ENCODE measurements at regions not wholly inside any gene's neighbourhood (a gene's known extent, or its start where the extent isn't known, plus 50 kb on each side); places are given as distances from the start of the nearest gene placed in this dataset.

GRCh38 chr2:107024269-107024668, 138.3 kb upstream of the ST6GAL2 start:
- DNase-seq (ENCODE audit: extremely low read depth, insufficient read length) = no peak
- Histone ChIP-seq H3K27me3 (replicated peaks; ENCODE audit: control insufficient read depth, insufficient read depth, low read length) (no peaks in the 10 kb centered on the region), H3K4me3 (replicated peaks; ENCODE audit: low read depth, low read length) (no peak overlapping the region), H3K36me3 (ENCODE audit: control insufficient read depth, insufficient read depth, low read length) (no peaks in the 10 kb centered on the region)
- TF ChIP-seq CTCF (IDR thresholded peaks at IDR 0.05; ENCODE audit: insufficient read depth, low read length, poor library complexity, severe bottlenecking) = no peak

- Histone ChIP-seq H3K27me3 (replicated peaks; ENCODE audit: control insufficient read depth, insufficient read depth, low read length) (no peaks in the 10 kb centered on the region), H3K4me3 (replicated peaks; ENCODE audit: low read depth, low read length) (no peak overlapping the region), H3K36me3 (ENCODE audit: control insufficient read depth, insufficient read depth, low read length) (no peaks in the 10 kb centered on the region)
- no peak for TF ChIP-seq CTCF (IDR thresholded peaks at IDR 0.05; ENCODE audit: insufficient read depth, low read length, poor library complexity, severe bottlenecking)
- DNase-seq (ENCODE audit: extremely low read depth, insufficient read length) = no peak
Measured at GRCh38 chr2:107025291-107025857, 139.4 kb upstream of the ST6GAL2 start.

GRCh38 chr2:107025869-107026380, 140.0 kb upstream of the ST6GAL2 start:
- no peak overlapping the region for H3K4me3 ChIP-seq (replicated peaks; ENCODE audit: low read depth, low read length)
- TF ChIP-seq CTCF (IDR thresholded peaks at IDR 0.05; ENCODE audit: insufficient read depth, low read length, poor library complexity, severe bottlenecking) = no peak
- no peaks in the 10 kb centered on the region for H3K27me3 ChIP-seq (replicated peaks; ENCODE audit: control insufficient read depth, insufficient read depth, low read length)
- no peak for DNase-seq (ENCODE audit: extremely low read depth, insufficient read length)
- no peaks in the 10 kb centered on the region for H3K36me3 ChIP-seq (ENCODE audit: control insufficient read depth, insufficient read depth, low read length)

GRCh38 chr2:107027205-107027604, 141.2 kb upstream of the ST6GAL2 start:
- no peak overlapping the region for H3K4me3 ChIP-seq (replicated peaks; ENCODE audit: low read depth, low read length)
- H3K36me3 ChIP-seq (ENCODE audit: control insufficient read depth, insufficient read depth, low read length) = no peaks in the 10 kb centered on the region
- TF ChIP-seq CTCF (IDR thresholded peaks at IDR 0.05; ENCODE audit: insufficient read depth, low read length, poor library complexity, severe bottlenecking) = no peak
- DNase-seq (ENCODE audit: extremely low read depth, insufficient read length) = no peak
- no peaks in the 10 kb centered on the region for H3K27me3 ChIP-seq (replicated peaks; ENCODE audit: control insufficient read depth, insufficient read depth, low read length)

GRCh38 chr2:107027810-107028209, 141.8 kb upstream of the ST6GAL2 start:
- no peak for DNase-seq (ENCODE audit: extremely low read depth, insufficient read length)
- H3K4me3 ChIP-seq (replicated peaks; ENCODE audit: low read depth, low read length) = no peak overlapping the region
- no peaks in the 10 kb centered on the region for H3K27me3 ChIP-seq (replicated peaks; ENCODE audit: control insufficient read depth, insufficient read depth, low read length)
- no peaks in the 10 kb centered on the region for H3K36me3 ChIP-seq (ENCODE audit: control insufficient read depth, insufficient read depth, low read length)
- no peak for TF ChIP-seq CTCF (IDR thresholded peaks at IDR 0.05; ENCODE audit: insufficient read depth, low read length, poor library complexity, severe bottlenecking)

- no peaks in the 10 kb centered on the region for H3K27me3 ChIP-seq (replicated peaks; ENCODE audit: control insufficient read depth, insufficient read depth, low read length)
- no peak for TF ChIP-seq CTCF (IDR thresholded peaks at IDR 0.05; ENCODE audit: insufficient read depth, low read length, poor library complexity, severe bottlenecking)
- H3K4me3 ChIP-seq (replicated peaks; ENCODE audit: low read depth, low read length) = no peak overlapping the region
- H3K36me3 ChIP-seq (ENCODE audit: control insufficient read depth, insufficient read depth, low read length) = no peaks in the 10 kb centered on the region
- DNase-seq (ENCODE audit: extremely low read depth, insufficient read length) = no peak
Measured at GRCh38 chr2:107028661-107029060, 142.7 kb upstream of the ST6GAL2 start.

Data from GM06990 (cell line).